ENCODE measurements at regions not wholly inside any gene's neighbourhood (a gene's known extent, or its start where the extent isn't known, plus 50 kb on each side); places are given as distances from the start of the nearest gene placed in this dataset.

DNA sequence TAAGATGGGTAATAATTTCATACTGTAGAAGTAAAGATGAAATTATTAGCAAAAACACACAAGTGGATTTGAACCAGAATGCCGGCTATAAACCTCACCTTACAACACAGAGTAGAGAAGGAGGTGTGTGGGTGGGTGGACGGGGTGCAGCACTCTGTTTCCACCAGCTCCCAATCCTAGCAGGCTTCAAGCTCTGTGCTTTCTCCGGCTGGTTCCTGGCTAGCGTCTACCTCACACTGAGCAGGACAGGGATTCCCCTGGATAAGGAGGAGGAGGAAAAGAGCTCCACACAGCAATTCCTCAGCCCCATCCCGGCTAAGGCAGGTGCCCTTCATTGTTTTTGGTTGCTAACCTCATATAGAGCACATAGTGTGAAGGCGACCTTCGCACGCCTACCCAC is 453.3 kb downstream of the C6orf118 start (continued):
- TF ChIP-seq RB1 (IDR thresholded peaks at IDR 0.05; ENCODE audit: low read depth) = no peak
- TF ChIP-seq, protein P1, sequence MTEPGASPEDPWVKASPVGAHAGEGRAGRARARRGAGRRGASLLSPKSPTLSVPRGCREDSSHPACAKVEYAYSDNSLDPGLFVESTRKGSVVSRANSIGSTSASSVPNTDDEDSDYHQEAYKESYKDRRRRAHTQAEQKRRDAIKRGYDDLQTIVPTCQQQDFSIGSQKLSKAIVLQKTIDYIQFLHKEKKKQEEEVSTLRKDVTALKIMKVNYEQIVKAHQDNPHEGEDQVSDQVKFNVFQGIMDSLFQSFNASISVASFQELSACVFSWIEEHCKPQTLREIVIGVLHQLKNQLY (CRISPR knock-in tag; conservative IDR thresholded peaks at IDR 0.05) = no peak
- no peak for TF ChIP-seq FOXP1 (CRISPR knock-in tag; IDR thresholded peaks at IDR 0.05)
- TF ChIP-seq, protein P2, sequence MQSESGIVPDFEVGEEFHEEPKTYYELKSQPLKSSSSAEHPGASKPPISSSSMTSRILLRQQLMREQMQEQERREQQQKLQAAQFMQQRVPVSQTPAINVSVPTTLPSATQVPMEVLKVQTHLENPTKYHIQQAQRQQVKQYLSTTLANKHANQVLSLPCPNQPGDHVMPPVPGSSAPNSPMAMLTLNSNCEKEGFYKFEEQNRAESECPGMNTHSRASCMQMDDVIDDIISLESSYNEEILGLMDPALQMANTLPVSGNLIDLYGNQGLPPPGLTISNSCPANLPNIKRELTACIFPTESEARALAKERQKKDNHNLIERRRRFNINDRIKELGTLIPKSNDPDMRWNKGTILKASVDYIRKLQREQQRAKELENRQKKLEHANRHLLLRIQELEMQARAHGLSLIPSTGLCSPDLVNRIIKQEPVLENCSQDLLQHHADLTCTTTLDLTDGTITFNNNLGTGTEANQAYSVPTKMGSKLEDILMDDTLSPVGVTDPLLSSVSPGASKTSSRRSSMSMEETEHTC (IDR thresholded peaks at IDR 0.05) = no peak
- no peak for TF ChIP-seq ZNF239 (CRISPR knock-in tag; IDR thresholded peaks at IDR 0.05)
- TF ChIP-seq FOXJ2 (tag; IDR thresholded peaks at IDR 0.05) = no peak

DNA sequence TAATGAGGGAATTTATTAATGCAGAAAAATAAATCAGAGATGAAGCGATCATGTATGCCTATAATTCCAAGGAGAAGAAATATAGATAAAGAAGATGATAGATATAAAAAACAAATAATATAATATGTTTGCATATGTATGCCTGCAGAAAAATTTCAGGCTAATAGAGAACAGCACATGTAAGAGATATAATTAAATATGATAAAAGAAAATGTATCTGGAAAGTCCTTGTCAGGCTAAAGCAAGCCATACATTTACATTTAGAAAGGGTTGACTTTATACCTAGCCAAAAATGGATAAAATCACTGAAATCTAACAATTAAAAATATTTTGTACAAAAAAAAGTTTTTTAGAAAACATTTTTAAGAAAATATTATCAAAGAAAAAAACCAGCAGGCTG is 454.1 kb downstream of the C6orf118 start:
- ATAC-seq (no peak), DNase-seq (ENCODE audit: extremely low read depth in 1 of 4, low spot score in 3 of 4) (no peak), FAIRE-seq (no peak)
- in situ Hi-C loops (cut with MboI) = no loop called here
- ChIA-PET CTCF (ENCODE audit: low intra/inter-chr PET ratio) (no interaction called here), POLR2A (no interaction called here)
- H3K9me1 ChIP-seq (ENCODE audit: control insufficient read depth, insufficient read depth, low read length) = no peaks in the 10 kb centered on the region
- no peak overlapping the region for H3K27ac ChIP-seq (ENCODE audit: extremely low read depth, low read depth, low read length)
- H2AFZ ChIP-seq (ENCODE audit: low read depth, low read length) = no peak overlapping the region
- H3K4me1 ChIP-seq (replicated peaks in 1 of 2; ENCODE audit: control insufficient read depth in 2 of 2, insufficient read depth in 2 of 2, low read length in 2 of 2) = no peaks in the 10 kb centered on the region
- no peaks in the 10 kb centered on the region for H3K36me3 ChIP-seq (ENCODE audit: control insufficient read depth, insufficient read depth, low read length)
- H3K27me3 ChIP-seq (ENCODE audit: control insufficient read depth in 2 of 2, insufficient read depth in 2 of 2, low read length in 2 of 2) = no peaks in the 10 kb centered on the region
- H3K9me3 ChIP-seq (replicated peaks; ENCODE audit: control insufficient read depth, insufficient read depth, low read depth, low read length) = peaks cover 2% of the 10 kb centered on the region; the same call in 1 of the 2 replicates
- H3K4me3 ChIP-seq = no peak overlapping the region
- no TSS peak for BruUV-seq (replicated peaks)
- WGBS (ENCODE audit: insufficient coverage, low coverage, missing lambda C conversion rate) = 0% methylated on average over 1 of the region's 1 CpG
- H4K20me1 ChIP-seq (replicated peaks; ENCODE audit: control insufficient read depth, insufficient read depth, low read length) = no peaks in the 10 kb centered on the region
- H3K79me2 ChIP-seq (ENCODE audit: control insufficient read depth, insufficient read depth, low read length) = no peaks in the 10 kb centered on the region
- H3K4me2 ChIP-seq (ENCODE audit: insufficient read depth, low read length) = no peak overlapping the region
- no peak overlapping the region for H3K9ac ChIP-seq (ENCODE audit: insufficient read depth in 1 of 2, low read depth in 2 of 2, low read length in 2 of 2)
- intact Hi-C loops (cut with micrococcal nuclease) = no loop called here
- TF ChIP-seq, protein P3, sequence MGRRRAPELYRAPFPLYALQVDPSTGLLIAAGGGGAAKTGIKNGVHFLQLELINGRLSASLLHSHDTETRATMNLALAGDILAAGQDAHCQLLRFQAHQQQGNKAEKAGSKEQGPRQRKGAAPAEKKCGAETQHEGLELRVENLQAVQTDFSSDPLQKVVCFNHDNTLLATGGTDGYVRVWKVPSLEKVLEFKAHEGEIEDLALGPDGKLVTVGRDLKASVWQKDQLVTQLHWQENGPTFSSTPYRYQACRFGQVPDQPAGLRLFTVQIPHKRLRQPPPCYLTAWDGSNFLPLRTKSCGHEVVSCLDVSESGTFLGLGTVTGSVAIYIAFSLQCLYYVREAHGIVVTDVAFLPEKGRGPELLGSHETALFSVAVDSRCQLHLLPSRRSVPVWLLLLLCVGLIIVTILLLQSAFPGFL (CRISPR knock-in tag; IDR thresholded peaks at IDR 0.05) = no peak
- TF ChIP-seq PHTF2 (CRISPR knock-in tag; IDR thresholded peaks at IDR 0.05) = no peak
- TF ChIP-seq MEF2A (IDR thresholded peaks at IDR 0.05; ENCODE audit: control insufficient read depth, low read depth, low read length) = no peak
- no peak for TF ChIP-seq SMAD1 (IDR thresholded peaks at IDR 0.05; ENCODE audit: low read depth, low read length, partially characterized antibody)
- TF ChIP-seq ZNF134 (CRISPR knock-in tag; conservative IDR thresholded peaks at IDR 0.05) = no peak
- TF ChIP-seq NONO (IDR thresholded peaks at IDR 0.05; ENCODE audit: low read depth in 2 of 2, low read length in 1 of 2) = no peak
- no peak for TF ChIP-seq GATAD2B (IDR thresholded peaks at IDR 0.05; ENCODE audit: borderline replicate concordance)
- TF ChIP-seq PRMT5 (CRISPR knock-in tag; IDR thresholded peaks at IDR 0.05) = no peak
- no peak for TF ChIP-seq HNRNPH1 (optimal IDR thresholded peaks at IDR 0.05; ENCODE audit: low read depth, low read length)
- TF ChIP-seq GABPA (tag; conservative IDR thresholded peaks at IDR 0.05; ENCODE audit: low read depth) = no peak

All from K562 (cell line).